Endothelial cell of umbilical vein (primary cell): ENCODE measurements at regions not wholly inside any gene's neighbourhood (a gene's known extent, or its start where the extent isn't known, plus 50 kb on each side); places are given as distances from the start of the nearest gene placed in this dataset.

Experiments used
- EZH2 ChIP-seq: IDR thresholded peaks from 2 replicates; pipeline ENCODE4 v1.6.1; 2012; ENCODE audit warnings: borderline replicate concordance, low read depth, mild to moderate bottlenecking, moderate library complexity, low read length, inconsistent platforms; ENCODE audit not compliant: severe bottlenecking
- FOS ChIP-seq: IDR thresholded peaks from 2 replicates; pipeline ENCODE4 v1.6.1; 2011; ENCODE audit warnings: mild to moderate bottlenecking, low read length, moderate library complexity, borderline replicate concordance; ENCODE audit not compliant: insufficient read depth
- MAX ChIP-seq: IDR thresholded peaks from 2 replicates; pipeline ENCODE4 v1.6.1; 2011; ENCODE audit not compliant: insufficient read depth, insufficient read length
- POLR2A ChIP-seq: IDR thresholded peaks from 2 replicates; pipeline ENCODE4 v1.6.1; 2012; ENCODE audit warnings: low read depth, mild to moderate bottlenecking, control low read depth, low read length
- POLR2AphosphoS5 ChIP-seq: IDR thresholded peaks from 2 replicates; pipeline ENCODE4 v1.6.1; 2012; ENCODE audit warnings: low read depth, mild to moderate bottlenecking, control low read depth, low read length, moderate library complexity; ENCODE audit not compliant: insufficient read depth
- TF ChIP-seq, protein P1 (sequence below), 2 donors: IDR thresholded peaks; 1 replicate in 1 of 2; 2 replicates in 1 of 2; pipeline ENCODE4 v1.5.1; 2011; ENCODE audit warnings: low read length in 2 of 2, mild to moderate bottlenecking in 2 of 2, moderate library complexity in 2 of 2, control low read depth in 1 of 2, inconsistent platforms in 1 of 2, low read depth in 1 of 2; ENCODE audit not compliant: insufficient read depth in 1 of 2; ENCODE audit errors: extremely low read depth in 1 of 2

GRCh38 chrX:121405826-121406225, 358.4 kb downstream of the GLUD2 start:
- TF ChIP-seq, protein P1, sequence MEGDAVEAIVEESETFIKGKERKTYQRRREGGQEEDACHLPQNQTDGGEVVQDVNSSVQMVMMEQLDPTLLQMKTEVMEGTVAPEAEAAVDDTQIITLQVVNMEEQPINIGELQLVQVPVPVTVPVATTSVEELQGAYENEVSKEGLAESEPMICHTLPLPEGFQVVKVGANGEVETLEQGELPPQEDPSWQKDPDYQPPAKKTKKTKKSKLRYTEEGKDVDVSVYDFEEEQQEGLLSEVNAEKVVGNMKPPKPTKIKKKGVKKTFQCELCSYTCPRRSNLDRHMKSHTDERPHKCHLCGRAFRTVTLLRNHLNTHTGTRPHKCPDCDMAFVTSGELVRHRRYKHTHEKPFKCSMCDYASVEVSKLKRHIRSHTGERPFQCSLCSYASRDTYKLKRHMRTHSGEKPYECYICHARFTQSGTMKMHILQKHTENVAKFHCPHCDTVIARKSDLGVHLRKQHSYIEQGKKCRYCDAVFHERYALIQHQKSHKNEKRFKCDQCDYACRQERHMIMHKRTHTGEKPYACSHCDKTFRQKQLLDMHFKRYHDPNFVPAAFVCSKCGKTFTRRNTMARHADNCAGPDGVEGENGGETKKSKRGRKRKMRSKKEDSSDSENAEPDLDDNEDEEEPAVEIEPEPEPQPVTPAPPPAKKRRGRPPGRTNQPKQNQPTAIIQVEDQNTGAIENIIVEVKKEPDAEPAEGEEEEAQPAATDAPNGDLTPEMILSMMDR (IDR thresholded peaks at IDR 0.05; ENCODE audit: extremely low read depth in 1 of 2, insufficient read depth in 1 of 2, low read depth in 1 of 2, low read length in 2 of 2) = no peak
- TF ChIP-seq EZH2 (no peak), POLR2A (no peak), POLR2AphosphoS5 (no peak), MAX (no peak), FOS (no peak)
